ENCODE measurements at regions not wholly inside any gene's neighbourhood (a gene's known extent, or its start where the extent isn't known, plus 50 kb on each side); places are given as distances from the start of the nearest gene placed in this dataset.

GRCh38 chr15:60087561-60087960 lies 83.5 kb downstream of the FOXB1 start:
- TF ChIP-seq CTCF (IDR thresholded peaks at IDR 0.05; ENCODE audit: insufficient read depth, low read length, poor library complexity, severe bottlenecking): no peak
- no peak for DNase-seq (ENCODE audit: extremely low read depth, insufficient read length)
- no peak overlapping the region for H3K4me3 ChIP-seq (replicated peaks; ENCODE audit: low read depth, low read length)
- peaks cover 1% of the 10 kb centered on the region for H3K27me3 ChIP-seq (replicated peaks; ENCODE audit: control insufficient read depth, insufficient read depth, low read length)
- no peaks in the 10 kb centered on the region for H3K36me3 ChIP-seq (ENCODE audit: control insufficient read depth, insufficient read depth, low read length)

- Histone ChIP-seq H3K4me3 (replicated peaks; ENCODE audit: low read depth, low read length) (no peak overlapping the region), H3K27me3 (replicated peaks; ENCODE audit: control insufficient read depth, insufficient read depth, low read length) (peaks cover 1% of the 10 kb centered on the region), H3K36me3 (ENCODE audit: control insufficient read depth, insufficient read depth, low read length) (no peaks in the 10 kb centered on the region)
- TF ChIP-seq CTCF (IDR thresholded peaks at IDR 0.05; ENCODE audit: insufficient read depth, low read length, poor library complexity, severe bottlenecking): no peak
- DNase-seq (ENCODE audit: extremely low read depth, insufficient read length): no peak
Measured at GRCh38 chr15:60090747-60091146, 86.6 kb downstream of the FOXB1 start.

GRCh38 chr15:60091157-60091556 lies 87.0 kb downstream of the FOXB1 start:
- Histone ChIP-seq H3K27me3 (replicated peaks; ENCODE audit: control insufficient read depth, insufficient read depth, low read length) (peaks cover 1% of the 10 kb centered on the region), H3K36me3 (ENCODE audit: control insufficient read depth, insufficient read depth, low read length) (no peaks in the 10 kb centered on the region), H3K4me3 (replicated peaks; ENCODE audit: low read depth, low read length) (no peak overlapping the region)
- DNase-seq (ENCODE audit: extremely low read depth, insufficient read length): no peak
- no peak for TF ChIP-seq CTCF (IDR thresholded peaks at IDR 0.05; ENCODE audit: insufficient read depth, low read length, poor library complexity, severe bottlenecking)

GRCh38 chr15:60091911-60092310 lies 87.8 kb downstream of the FOXB1 start:
- H3K36me3 ChIP-seq (ENCODE audit: control insufficient read depth, insufficient read depth, low read length): no peaks in the 10 kb centered on the region
- peaks cover 1% of the 10 kb centered on the region for H3K27me3 ChIP-seq (replicated peaks; ENCODE audit: control insufficient read depth, insufficient read depth, low read length)
- TF ChIP-seq CTCF (IDR thresholded peaks at IDR 0.05; ENCODE audit: insufficient read depth, low read length, poor library complexity, severe bottlenecking): no peak
- no peak overlapping the region for H3K4me3 ChIP-seq (replicated peaks; ENCODE audit: low read depth, low read length)
- no peak for DNase-seq (ENCODE audit: extremely low read depth, insufficient read length)

- Histone ChIP-seq H3K4me3 (replicated peaks; ENCODE audit: low read depth, low read length) (no peak overlapping the region), H3K36me3 (ENCODE audit: control insufficient read depth, insufficient read depth, low read length) (no peaks in the 10 kb centered on the region), H3K27me3 (replicated peaks; ENCODE audit: control insufficient read depth, insufficient read depth, low read length) (peaks cover 1% of the 10 kb centered on the region)
- no peak for DNase-seq (ENCODE audit: extremely low read depth, insufficient read length)
- no peak for TF ChIP-seq CTCF (IDR thresholded peaks at IDR 0.05; ENCODE audit: insufficient read depth, low read length, poor library complexity, severe bottlenecking)
Measured at GRCh38 chr15:60093273-60094067, 89.4 kb downstream of the FOXB1 start.

All from GM06990 (cell line).